Fibroblast of the aortic adventitia (primary cell): ENCODE measurements at regions not wholly inside any gene's neighbourhood (a gene's known extent, or its start where the extent isn't known, plus 50 kb on each side); places are given as distances from the start of the nearest gene placed in this dataset.
"Not testable (repeated sequence)": the region's sequence is repeated elsewhere in the genome, so short reads cannot be mapped to it uniquely, and the experiment has no call there.

Experiments used
- DNase-seq: peaks from one replicate; pipeline ENCODE4 v3.0.0-alpha.2; 2010; ENCODE audit warnings: low read depth
- H3K4me3 ChIP-seq: 2 replicates; pipeline ENCODE4 v1.5.1; 2011; ENCODE audit warnings: low read depth, mild to moderate bottlenecking, control low read depth, low read length, moderate library complexity
- CTCF ChIP-seq: IDR thresholded peaks from 2 replicates; pipeline ENCODE4 v1.5.1; 2011; ENCODE audit warnings: mild to moderate bottlenecking, low read length, control low read depth, inconsistent platforms; ENCODE audit not compliant: insufficient read depth

GRCh38 chr3:75193797-75194196 lies 470.3 kb upstream of the FRG2C start:
- DNase-seq: no peak
- TF ChIP-seq CTCF: no peak
- no peak overlapping the region for H3K4me3 ChIP-seq

GRCh38 chr3:75214332-75214731 lies 449.8 kb upstream of the FRG2C start:
- not testable (repeated sequence) for DNase-seq, H3K4me3 ChIP-seq

- no peak for DNase-seq
- no peak for TF ChIP-seq CTCF
- H3K4me3 ChIP-seq: no peak overlapping the region
These were observed 445.6 kb upstream of the FRG2C start for GRCh38 chr3:75218577-75218976.

DNA sequence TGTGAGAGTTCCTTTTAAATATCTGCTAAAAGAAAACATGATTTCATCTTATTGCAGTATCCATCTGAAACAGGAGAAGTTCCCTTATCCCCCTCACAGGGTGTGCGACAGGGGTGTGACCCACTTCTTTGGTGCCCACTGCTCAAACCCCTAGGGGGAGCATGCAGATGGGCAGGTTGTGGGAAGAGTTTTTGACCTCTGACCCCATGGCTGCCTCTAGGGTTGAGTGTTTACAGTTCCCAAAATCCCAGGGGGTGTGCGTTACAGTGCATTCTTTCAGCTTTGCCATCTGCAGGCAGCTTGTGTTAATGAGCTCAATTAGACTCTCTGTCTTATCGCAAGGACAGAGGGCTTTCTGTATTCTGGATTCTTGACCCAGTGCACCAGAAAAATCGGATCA lies 443.2 kb upstream of the FRG2C start:
- TF ChIP-seq CTCF: no peak
- H3K4me3 ChIP-seq: no peak overlapping the region
- DNase-seq: no peak

- no peak overlapping the region for H3K4me3 ChIP-seq
- no peak for DNase-seq
- TF ChIP-seq CTCF: no peak
These were observed 439.7 kb upstream of the FRG2C start for GRCh38 chr3:75224412-75224811.

DNA sequence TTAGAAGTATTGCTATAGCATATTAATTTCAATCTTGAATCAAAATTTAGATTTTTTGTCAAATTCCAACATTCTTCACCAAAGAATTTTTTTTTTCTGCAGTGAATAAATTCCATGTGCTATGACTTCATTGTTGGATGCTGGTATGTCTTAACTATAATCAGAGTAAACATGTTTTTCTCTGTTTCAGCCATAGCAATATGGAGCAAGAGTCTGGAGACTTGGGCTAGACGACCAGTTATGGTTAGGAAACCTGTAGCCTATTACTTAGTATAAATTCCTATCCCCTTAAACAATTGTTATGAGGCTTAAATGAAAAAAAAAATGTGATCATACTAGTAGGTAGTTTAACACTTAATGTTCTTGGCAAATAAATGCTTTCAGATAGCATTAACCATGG lies 431.9 kb upstream of the FRG2C start:
- H3K4me3 ChIP-seq: no peak overlapping the region
- DNase-seq: no peak
- no peak for TF ChIP-seq CTCF

GRCh38 chr3:75235631-75236030 lies 428.5 kb upstream of the FRG2C start:
- DNase-seq: no peak
- no peak overlapping the region for H3K4me3 ChIP-seq
- no peak for TF ChIP-seq CTCF
